Keratinocyte (primary cell): ENCODE measurements at regions not wholly inside any gene's neighbourhood (a gene's known extent, or its start where the extent isn't known, plus 50 kb on each side); places are given as distances from the start of the nearest gene placed in this dataset.

ENCODE experiments used
- DNase-seq: peaks from one replicate; pipeline ENCODE4 v3.0.0-alpha.2; 2011; ENCODE audit warnings: low read depth, missing footprints, low spot score
- FAIRE-seq: peaks from 2 replicates; lab custom pipeline; 2011; peaks lifted over from hg19 to GRCh38; lab: Jason Lieb, UNC
- H2AFZ ChIP-seq: 2 replicates; pipeline ENCODE4 v1.6.0; 2012; ENCODE audit warnings: low read length, control low read depth, inconsistent platforms; ENCODE audit not compliant: control insufficient read depth
- H3K27ac ChIP-seq: 2 replicates; pipeline ENCODE4 v1.5.1; 2011; ENCODE audit warnings: low read length; ENCODE audit not compliant: control insufficient read depth, insufficient read depth
- H3K27me3 ChIP-seq: 3 replicates; pipeline ENCODE4 v1.6.0; 2011; ENCODE audit warnings: low read length; ENCODE audit not compliant: control insufficient read depth, insufficient read depth; ENCODE audit errors: extremely low read depth
- H3K36me3 ChIP-seq, 2 experiments: 2 replicates in 1 of 2; 3 replicates in 1 of 2; pipeline ENCODE4 v1.5.1; 2011; ENCODE audit warnings: low read length in 2 of 2, mild to moderate bottlenecking in 1 of 2; ENCODE audit not compliant: control insufficient read depth in 2 of 2, insufficient read depth in 2 of 2; ENCODE audit errors: extremely low read depth in 1 of 2
- H3K4me1 ChIP-seq: 3 replicates; pipeline ENCODE4 v1.5.1; 2011; ENCODE audit warnings: low read length; ENCODE audit not compliant: control insufficient read depth, insufficient read depth; ENCODE audit errors: extremely low read depth
- H3K4me2 ChIP-seq: 3 replicates; pipeline ENCODE4 v1.6.0; 2011; ENCODE audit warnings: low read depth, low read length; ENCODE audit not compliant: control insufficient read depth, insufficient read depth; ENCODE audit errors: extremely low read depth
- H3K4me3 ChIP-seq, 3 experiments: fragments of 200-600 bp in 1 of 3; sonication (generic) in 1 of 3; 2 replicates in 2 of 3; 3 replicates in 1 of 3; pipeline ENCODE4 v1.5.1; 2011 to 2016; ENCODE audit warnings: low read length in 3 of 3, mild to moderate bottlenecking in 3 of 3, control low read depth in 2 of 3, inconsistent platforms in 1 of 3, low read depth in 1 of 3, mixed read lengths in 1 of 3, mixed run types in 1 of 3, moderate library complexity in 1 of 3; ENCODE audit not compliant: control insufficient read depth in 2 of 3, insufficient read depth in 2 of 3; ENCODE audit errors: extremely low read depth in 1 of 3
- H3K79me2 ChIP-seq: 2 replicates; pipeline ENCODE4 v1.6.0; 2012; ENCODE audit warnings: low read length; ENCODE audit not compliant: control insufficient read depth, insufficient read depth
- H3K9ac ChIP-seq: 3 replicates; pipeline ENCODE4 v1.6.0; 2011; ENCODE audit warnings: low read length; ENCODE audit not compliant: control insufficient read depth, insufficient read depth; ENCODE audit errors: extremely low read depth
- H3K9me1 ChIP-seq: 3 replicates; pipeline ENCODE4 v1.6.0; 2011; ENCODE audit warnings: low read length; ENCODE audit not compliant: control insufficient read depth, insufficient read depth; ENCODE audit errors: extremely low read depth
- H3K9me3 ChIP-seq: 2 replicates; pipeline ENCODE4 v1.5.1; 2012; ENCODE audit warnings: low read depth, low read length; ENCODE audit not compliant: control insufficient read depth
- H4K20me1 ChIP-seq: 3 replicates; pipeline ENCODE4 v1.6.0; 2011; ENCODE audit warnings: low read length; ENCODE audit not compliant: control insufficient read depth, insufficient read depth; ENCODE audit errors: extremely low read depth
- CTCF ChIP-seq, 3 experiments: IDR thresholded peaks in 1 of 3; conservative IDR thresholded peaks in 1 of 3; optimal IDR thresholded peaks in 1 of 3; 2 replicates in 2 of 3; 3 replicates in 1 of 3; pipeline versions ENCODE3 to v1.5.1; 2011; ENCODE audit warnings: low read length in 3 of 3, mild to moderate bottlenecking in 3 of 3, moderate library complexity in 2 of 3, control low read depth in 1 of 3, inconsistent platforms in 1 of 3; ENCODE audit not compliant: insufficient read depth in 2 of 3; ENCODE audit errors: extremely low read depth in 1 of 3
- EZH2 ChIP-seq: IDR thresholded peaks from one replicate; pipeline ENCODE4 v1.6.1; 2012; ENCODE audit warnings: inconsistent platforms, mild to moderate bottlenecking, low read length, moderate library complexity
- dilution Hi-C: fragments of 300-500 bp; cut with MboI; formaldehyde crosslinking; loops from one replicate; pipeline ENCODE4 v1.7.0; 2020; ENCODE audit warnings: low sequenced_read_pairs; ENCODE audit not compliant: extremely low pct_ligation_motif_present

GRCh38 chr3:22691856-22692628 lies 511.1 kb upstream of the UBE2E2 start:
- no peaks in the 10 kb centered on the region for H4K20me1 ChIP-seq
- H2AFZ ChIP-seq = no peak overlapping the region
- no peaks in the 10 kb centered on the region for H3K9me1 ChIP-seq
- H3K4me1 ChIP-seq = no peaks in the 10 kb centered on the region
- no peak overlapping the region for H3K4me2 ChIP-seq
- no peak overlapping the region for H3K27ac ChIP-seq
- no peak overlapping the region for H3K4me3 ChIP-seq
- no peak overlapping the region for H3K9ac ChIP-seq
- dilution Hi-C loops = no loop called here
- DNase-seq (no peak), FAIRE-seq (no peak)
- H3K27me3 ChIP-seq = no peaks in the 10 kb centered on the region
- H3K9me3 ChIP-seq = no peaks in the 10 kb centered on the region
- TF ChIP-seq EZH2 = no peak
- H3K79me2 ChIP-seq = no peaks in the 10 kb centered on the region
- H3K36me3 ChIP-seq = no peaks in the 10 kb centered on the region

DNA sequence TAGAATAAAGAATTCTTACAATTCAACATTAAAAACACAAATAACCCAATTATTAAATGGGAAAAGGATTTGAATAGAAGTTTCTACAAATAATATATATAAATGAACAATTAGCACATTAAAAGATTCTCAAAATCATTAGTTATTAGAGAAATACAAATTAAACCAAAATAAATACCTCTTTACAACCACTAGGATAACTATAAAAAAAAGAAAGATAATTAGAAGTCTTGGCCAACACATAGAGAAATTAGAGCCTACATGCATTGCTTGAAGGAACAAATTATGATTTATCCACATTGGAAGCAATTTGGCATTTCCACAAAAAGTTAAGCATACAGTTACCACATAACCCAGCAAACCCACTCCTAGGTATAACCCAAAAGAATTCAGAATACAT lies 502.3 kb upstream of the UBE2E2 start:
- no peak overlapping the region for H2AFZ ChIP-seq
- dilution Hi-C loops = no loop called here
- no peaks in the 10 kb centered on the region for H3K9me1 ChIP-seq
- H3K4me3 ChIP-seq = no peak overlapping the region
- no peak overlapping the region for H3K27ac ChIP-seq
- no peaks in the 10 kb centered on the region for H3K27me3 ChIP-seq
- no peak for DNase-seq
- no peaks in the 10 kb centered on the region for H3K9me3 ChIP-seq
- no peak for FAIRE-seq
- H3K9ac ChIP-seq = no peak overlapping the region
- H4K20me1 ChIP-seq = no peaks in the 10 kb centered on the region
- H3K36me3 ChIP-seq = no peaks in the 10 kb centered on the region
- no peak for TF ChIP-seq EZH2
- no peaks in the 10 kb centered on the region for H3K4me1 ChIP-seq
- H3K4me2 ChIP-seq = no peak overlapping the region
- H3K79me2 ChIP-seq = no peaks in the 10 kb centered on the region

- TF ChIP-seq CTCF (optimal IDR thresholded peaks at IDR 0.05 in 1 of 3, IDR thresholded peaks at IDR 0.05 in 1 of 3, conservative IDR thresholded peaks at IDR 0.05 in 1 of 3; ENCODE audit: extremely low read depth in 1 of 3, insufficient read depth in 2 of 3, low read length in 3 of 3) (no peak), EZH2 (no peak)
- Histone ChIP-seq H3K27me3 (no peaks in the 10 kb centered on the region), H3K9ac (no peak overlapping the region), H3K4me2 (no peak overlapping the region), H3K79me2 (no peaks in the 10 kb centered on the region), H3K36me3 (no peaks in the 10 kb centered on the region), H4K20me1 (no peaks in the 10 kb centered on the region), H3K27ac (no peak overlapping the region), H3K4me1 (no peaks in the 10 kb centered on the region), H2AFZ (no peak overlapping the region), H3K9me3 (no peaks in the 10 kb centered on the region), H3K4me3 (no peak overlapping the region), H3K9me1 (no peaks in the 10 kb centered on the region)
- FAIRE-seq (no peak), DNase-seq (no peak)
- dilution Hi-C loops = no loop called here
Observed at GRCh38 chr3:22704166-22704565, 499.0 kb upstream of the UBE2E2 start.
